ENCODE measurements at regions not wholly inside any gene's neighbourhood (a gene's known extent, or its start where the extent isn't known, plus 50 kb on each side); places are given as distances from the start of the nearest gene placed in this dataset.

GRCh38 chr13:106986033-106986484, 418.1 kb upstream of the ARGLU1 start:
- TF ChIP-seq CSDC2 (CRISPR knock-in tag; IDR thresholded peaks at IDR 0.05) (no peak), ZNF8 (CRISPR knock-in tag; IDR thresholded peaks at IDR 0.05) (no peak), GLIS3 (CRISPR knock-in tag; IDR thresholded peaks at IDR 0.05) (no peak), ESRRG (CRISPR knock-in tag; IDR thresholded peaks at IDR 0.05) (no peak)
